CD4-positive, alpha-beta T cell treated with Interleukin-17A for 4 hours (primary cell): ENCODE measurements at regions not wholly inside any gene's neighbourhood (a gene's known extent, or its start where the extent isn't known, plus 50 kb on each side); places are given as distances from the start of the nearest gene placed in this dataset.

ENCODE experiments used
- DNase-seq: peaks from one replicate; pipeline ENCODE4 v3.0.0-alpha.2; 2020; ENCODE audit warnings: mixed read lengths

DNA sequence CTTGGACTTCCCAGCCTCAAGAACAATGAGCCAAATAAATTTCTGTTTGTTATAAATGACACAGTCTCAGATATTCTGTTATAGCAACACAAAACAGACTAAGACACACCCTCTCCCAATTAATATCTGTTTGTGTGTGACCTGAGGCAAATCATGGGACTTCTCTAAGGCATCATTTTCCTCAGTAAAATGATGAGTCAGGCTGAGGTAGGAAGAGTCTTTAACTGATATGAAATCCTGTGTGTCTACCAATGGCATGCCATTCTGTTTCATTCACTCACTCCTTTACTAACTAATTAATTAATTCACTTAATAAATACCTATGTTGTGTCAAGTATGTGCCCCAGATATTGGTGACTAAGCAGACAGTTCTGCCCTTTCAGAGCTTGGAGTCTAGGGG, 258.4 kb upstream of the CRY1 start:
- no peak for DNase-seq

DNA sequence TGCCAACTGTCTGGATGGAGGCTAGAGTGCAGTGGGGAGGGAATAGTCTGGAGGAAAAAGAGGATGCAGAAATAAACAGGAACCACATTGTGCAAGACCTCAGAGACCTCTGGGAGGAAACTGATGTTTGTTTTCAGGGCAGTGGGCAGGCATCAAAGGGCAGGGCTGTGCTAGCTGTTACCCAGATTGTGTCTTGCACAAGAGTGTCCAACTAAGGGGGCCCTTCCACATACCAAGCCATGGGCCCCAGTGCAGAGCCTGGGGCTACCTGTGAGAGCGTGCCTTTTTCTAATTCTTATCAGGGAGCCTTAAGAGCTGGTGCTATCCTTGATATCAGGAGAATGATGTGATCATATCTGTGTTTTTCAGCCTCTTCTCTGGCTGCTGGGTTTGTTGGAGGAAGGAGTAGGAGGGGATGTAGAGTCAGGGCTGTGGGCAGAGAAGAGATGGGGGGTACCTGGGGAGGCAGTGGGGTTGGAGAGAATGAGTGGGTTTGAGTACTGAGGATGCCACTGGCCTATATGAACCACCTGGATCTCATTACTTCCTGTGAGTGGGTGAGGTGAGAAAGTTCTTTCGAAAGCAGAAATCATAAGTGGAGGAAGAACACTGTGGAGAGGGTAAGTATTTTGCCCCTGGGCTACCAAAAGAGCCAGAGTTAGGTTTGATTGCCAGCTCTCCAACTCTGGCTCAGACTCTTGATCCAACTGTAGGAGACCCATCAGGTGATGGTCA, 259.2 kb upstream of the CRY1 start:
- no peak for DNase-seq

DNA sequence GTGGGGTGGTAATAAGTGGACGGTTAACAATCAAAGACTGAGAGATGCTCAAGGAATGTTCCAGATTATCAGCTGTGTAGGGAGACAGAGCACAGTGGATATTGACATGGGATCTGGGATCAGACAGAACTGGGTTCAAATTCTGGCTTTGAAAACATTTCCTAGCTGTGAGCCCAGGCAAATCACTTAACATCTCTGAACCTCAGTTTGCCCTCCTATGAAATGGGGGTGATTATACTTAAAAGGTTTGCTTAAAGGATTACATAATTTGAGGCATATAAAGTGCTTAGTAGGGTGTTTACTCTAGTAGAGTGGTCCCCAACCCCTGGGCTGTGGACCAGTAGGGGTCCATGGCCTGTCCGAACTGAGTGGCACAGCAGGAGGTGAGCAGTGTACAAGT, 260.0 kb upstream of the CRY1 start:
- no peak for DNase-seq

GRCh38 chr12:107355004-107355565, 261.7 kb upstream of the CRY1 start:
- DNase-seq: peak; percentile 33

DNA sequence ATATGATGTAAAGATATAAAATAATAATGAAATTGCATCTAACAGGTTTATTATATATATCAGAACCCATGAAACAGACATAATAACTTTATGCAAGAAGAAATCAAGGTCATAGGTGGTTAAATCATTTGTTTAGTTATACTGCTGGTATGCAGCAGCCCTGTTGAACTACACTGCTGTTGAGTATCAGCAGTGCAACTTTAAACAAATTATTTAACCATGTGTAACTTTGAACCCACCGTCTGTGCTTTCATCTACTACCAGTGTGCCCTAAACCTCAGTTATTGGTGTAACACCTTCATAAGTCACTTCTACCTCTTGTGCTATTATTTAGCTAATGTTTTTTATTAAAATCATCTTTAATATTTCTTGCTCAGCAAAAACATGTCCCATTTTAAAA, 262.3 kb upstream of the CRY1 start:
- no peak for DNase-seq

DNA sequence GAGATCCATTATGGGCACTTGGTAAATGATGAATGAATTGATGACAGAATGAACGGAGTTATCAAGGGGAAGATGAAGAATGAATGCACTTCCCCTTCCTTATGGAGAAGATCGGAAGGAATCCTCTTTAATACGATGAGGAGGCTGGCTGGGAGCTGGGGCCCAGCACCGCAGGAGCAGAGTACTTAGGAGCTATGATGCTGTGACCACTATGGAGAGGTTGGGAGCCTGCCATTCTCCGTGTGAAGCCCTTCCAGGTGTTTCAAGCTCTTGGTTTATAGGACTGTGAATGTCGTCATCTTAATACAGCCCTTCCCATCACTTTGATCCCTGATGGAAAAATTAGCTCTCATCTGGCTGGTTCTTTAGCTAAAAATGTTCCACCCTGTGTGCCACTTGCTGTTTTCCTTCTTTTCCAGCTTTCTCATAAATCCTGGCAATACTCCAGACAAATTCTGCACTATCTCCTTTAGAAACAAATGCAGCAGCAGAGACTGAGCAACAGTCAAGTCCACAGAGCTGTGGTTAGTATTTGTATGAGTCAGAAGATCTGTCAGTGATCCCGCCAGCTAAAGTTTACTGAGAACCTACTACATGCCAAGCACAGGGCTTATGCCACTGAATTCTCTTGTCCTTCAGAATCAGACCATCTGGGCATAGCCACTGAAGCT, 263.1 kb upstream of the CRY1 start:
- DNase-seq: no peak

DNA sequence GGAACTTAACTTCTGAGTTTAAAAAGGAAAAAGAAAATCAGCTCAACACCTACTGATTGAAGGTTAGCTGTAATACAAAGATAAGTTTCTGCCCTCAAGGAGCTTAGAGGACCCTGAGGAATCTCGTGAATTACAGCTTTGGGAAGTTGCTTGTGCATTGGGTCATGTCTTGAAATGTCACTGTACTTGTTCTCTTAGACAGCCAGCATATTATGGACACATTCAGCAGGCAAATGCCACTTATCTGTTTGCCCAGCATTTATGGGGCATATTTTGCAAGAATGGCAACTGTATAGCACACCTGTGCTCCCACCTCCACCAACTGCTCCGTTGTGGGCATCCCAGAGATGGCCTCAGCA, 263.6 kb upstream of the CRY1 start:
- DNase-seq: no peak

GRCh38 chr12:107359382-107359781, 266.0 kb upstream of the CRY1 start:
- DNase-seq: no peak

DNA sequence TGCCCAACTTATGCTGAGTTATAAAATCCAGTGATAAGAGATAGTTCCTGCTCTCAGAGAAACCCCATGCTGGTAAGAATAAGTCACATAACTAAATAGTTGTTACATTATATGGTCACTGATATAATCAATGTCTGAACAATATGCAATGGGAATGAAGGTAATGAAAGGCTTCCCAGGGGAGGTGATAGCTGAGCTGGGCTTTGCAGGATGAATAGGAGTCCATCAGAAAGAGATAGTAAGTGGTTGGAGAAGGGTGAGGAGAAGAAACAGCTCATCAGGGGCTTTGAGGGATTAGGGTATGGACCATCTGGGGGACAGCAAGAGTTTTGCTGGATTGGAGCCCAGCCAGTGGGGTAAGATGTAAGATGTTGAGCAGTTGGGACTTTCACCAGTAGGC, 266.7 kb upstream of the CRY1 start:
- DNase-seq: no peak

DNA sequence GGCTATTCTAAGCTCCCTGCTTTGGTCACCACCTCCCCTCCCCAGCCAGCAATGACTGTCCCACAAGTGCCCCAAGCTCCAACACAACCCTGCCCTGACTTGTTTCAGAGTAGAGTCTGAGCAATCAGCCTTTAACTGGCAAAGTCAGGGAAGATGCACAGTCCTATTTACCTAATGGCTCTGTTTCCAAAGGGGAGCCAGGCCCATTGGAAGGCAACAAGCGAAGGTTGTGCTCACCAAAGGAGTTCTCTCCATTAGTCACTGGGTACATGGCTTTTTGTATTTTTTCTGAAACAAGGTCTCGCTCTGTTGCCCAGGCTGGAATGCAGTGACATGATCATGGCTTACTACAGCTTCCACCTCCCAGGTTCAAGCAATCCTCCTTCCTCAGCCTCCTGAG, 267.1 kb upstream of the CRY1 start:
- DNase-seq: no peak

GRCh38 chr12:107361970-107362369, 268.6 kb upstream of the CRY1 start:
- DNase-seq: no peak

GRCh38 chr12:107362960-107363359, 269.6 kb upstream of the CRY1 start:
- no peak for DNase-seq

GRCh38 chr12:107364875-107365518, 271.6 kb upstream of the CRY1 start:
- DNase-seq: no peak

- DNase-seq: no peak
These were observed 272.4 kb upstream of the CRY1 start for GRCh38 chr12:107365703-107366102.

GRCh38 chr12:107366322-107366721, 273.0 kb upstream of the CRY1 start:
- DNase-seq: no peak

DNA sequence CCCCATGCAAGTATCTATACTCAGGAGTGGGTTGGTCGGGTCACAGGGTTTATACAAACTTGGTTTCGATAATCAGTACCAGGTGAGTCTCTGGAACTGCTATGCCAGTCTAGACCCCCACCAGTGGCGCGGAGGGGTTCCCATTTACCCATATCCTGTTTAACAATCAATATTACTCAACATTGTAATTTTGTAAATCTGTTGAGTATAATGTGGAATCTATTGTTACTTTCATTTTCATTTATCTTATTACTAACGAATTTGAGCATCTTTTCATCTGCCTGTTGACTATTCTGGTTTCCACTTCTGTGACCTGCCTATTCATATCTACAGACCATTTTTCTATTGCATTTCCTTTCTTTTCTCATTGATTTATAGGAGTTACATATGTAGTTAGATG, 275.2 kb upstream of the CRY1 start:
- peak; percentile 28 for DNase-seq

- no peak for DNase-seq
These were observed 275.7 kb upstream of the CRY1 start for GRCh38 chr12:107369006-107369405.

DNA sequence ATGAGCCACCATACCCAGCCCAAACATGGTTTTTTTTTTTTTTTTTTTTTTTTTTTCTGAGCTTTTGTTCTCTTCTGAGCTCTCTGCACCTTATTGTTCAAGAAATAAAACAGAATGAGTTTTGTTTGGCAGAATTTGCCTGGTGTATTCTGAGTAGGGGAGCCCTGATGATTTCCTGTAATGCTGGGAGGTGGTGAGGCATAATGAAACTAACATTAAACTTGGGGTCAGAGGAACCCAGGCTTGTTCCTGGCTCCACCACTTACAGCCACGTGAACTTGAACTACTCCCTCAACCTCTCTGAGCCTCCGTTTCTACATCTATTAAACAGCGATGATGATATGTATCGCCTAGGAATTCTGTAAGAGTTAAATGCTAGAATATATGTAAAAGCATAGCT, 276.3 kb upstream of the CRY1 start:
- peak; percentile 54 for DNase-seq

- DNase-seq: peak; percentile 41
These were observed 278.9 kb upstream of the CRY1 start for GRCh38 chr12:107372229-107372658.

GRCh38 chr12:107373238-107373809, 280.0 kb upstream of the CRY1 start:
- DNase-seq: peak; percentile 39

GRCh38 chr12:107374161-107374840, 281.0 kb upstream of the CRY1 start:
- DNase-seq: peak; percentile 40

GRCh38 chr12:107375231-107375630, 281.9 kb upstream of the CRY1 start:
- no peak for DNase-seq
